ENCODE measurements at regions not wholly inside any gene's neighbourhood (a gene's known extent, or its start where the extent isn't known, plus 50 kb on each side); places are given as distances from the start of the nearest gene placed in this dataset.
A peak's percentile ranks its signal among the peaks of the same experiment; 100 is the strongest.

GRCh38 chr2:129766374-129766993, 213.0 kb upstream of the RAB6C start:
- no peak for FAIRE-seq

GRCh38 chr2:129767346-129768035, 212.0 kb upstream of the RAB6C start:
- FAIRE-seq, result no peak

GRCh38 chr2:129768036-129768386, 211.5 kb upstream of the RAB6C start:
- no peak for FAIRE-seq

GRCh38 chr2:129768485-129769184, 210.8 kb upstream of the RAB6C start:
- no peak for FAIRE-seq

GRCh38 chr2:129769185-129769991, 210.1 kb upstream of the RAB6C start:
- FAIRE-seq, result no peak

GRCh38 chr2:129771418-129772189, 207.9 kb upstream of the RAB6C start:
- no peak for FAIRE-seq

- FAIRE-seq, result no peak
Observed at GRCh38 chr2:129772190-129772579, 207.3 kb upstream of the RAB6C start.

GRCh38 chr2:129775952-129776653, 203.4 kb upstream of the RAB6C start:
- peak; percentile 78 for FAIRE-seq

- FAIRE-seq, result no peak
Observed at GRCh38 chr2:129777146-129777545, 202.3 kb upstream of the RAB6C start.

- FAIRE-seq, result peak; percentile 83
Observed at GRCh38 chr2:129777762-129778583, 201.5 kb upstream of the RAB6C start.

GRCh38 chr2:129778584-129778877, 200.9 kb upstream of the RAB6C start:
- no peak for FAIRE-seq

- FAIRE-seq, result no peak
Observed at GRCh38 chr2:129779783-129780182, 199.7 kb upstream of the RAB6C start.

GRCh38 chr2:129780316-129781270, 198.9 kb upstream of the RAB6C start:
- FAIRE-seq, result no peak

GRCh38 chr2:129781749-129782632, 197.5 kb upstream of the RAB6C start:
- FAIRE-seq, result no peak

- FAIRE-seq, result no peak
Observed at GRCh38 chr2:129782633-129782990, 196.9 kb upstream of the RAB6C start.

- no peak for FAIRE-seq
Observed at GRCh38 chr2:129784486-129784885, 195.0 kb upstream of the RAB6C start.

GRCh38 chr2:129791712-129792111, 187.8 kb upstream of the RAB6C start:
- FAIRE-seq, result no peak

GRCh38 chr2:129793431-129793902, 186.0 kb upstream of the RAB6C start:
- no peak for FAIRE-seq

GRCh38 chr2:129794116-129794515, 185.3 kb upstream of the RAB6C start:
- FAIRE-seq, result no peak

All from endometrium (tissue), 2 donors.